D721Med (cell line): ENCODE measurements at regions not wholly inside any gene's neighbourhood (a gene's known extent, or its start where the extent isn't known, plus 50 kb on each side); places are given as distances from the start of the nearest gene placed in this dataset.
"Not testable (repeated sequence)": the region's sequence is repeated elsewhere in the genome, so short reads cannot be mapped to it uniquely, and the experiment has no call there.

Source experiments
- DNase-seq: peaks from one replicate; pipeline ENCODE4 v3.0.0; 2011; ENCODE audit warnings: low spot score; ENCODE audit not compliant: insufficient read length
- FAIRE-seq: peaks from 2 replicates; lab custom pipeline; 2011; peaks lifted over from hg19 to GRCh38; lab: Jason Lieb, UNC
- CTCF ChIP-seq: IDR thresholded peaks from 2 replicates; pipeline ENCODE4 v1.5.1; 2012; ENCODE audit warnings: mild to moderate bottlenecking, control low read depth; ENCODE audit not compliant: insufficient read depth; ENCODE audit errors: missing control alignments

GRCh38 chr3:64369390-64369789 lies 144.1 kb upstream of the PRICKLE2 start:
- no peak for FAIRE-seq
- no peak for TF ChIP-seq CTCF
- DNase-seq = no peak

GRCh38 chr3:64368257-64369020 lies 143.2 kb upstream of the PRICKLE2 start:
- DNase-seq = no peak

GRCh38 chr3:64365877-64366276 lies 140.6 kb upstream of the PRICKLE2 start:
- FAIRE-seq = no peak
- no peak for TF ChIP-seq CTCF
- no peak for DNase-seq

More at GRCh38 chr3:64368257-64369020, 143.2 kb upstream of the PRICKLE2 start:
- no peak for TF ChIP-seq CTCF
- peak; percentile 6 for FAIRE-seq

GRCh38 chr3:64363842-64364241 lies 138.6 kb upstream of the PRICKLE2 start:
- TF ChIP-seq CTCF = no peak
- DNase-seq (no peak), FAIRE-seq (no peak)

- peak; percentile 21 for FAIRE-seq
- TF ChIP-seq CTCF = no peak
Observed at GRCh38 chr3:64361962-64362735, 136.9 kb upstream of the PRICKLE2 start.

GRCh38 chr3:64361036-64361435 lies 135.8 kb upstream of the PRICKLE2 start:
- FAIRE-seq = not testable (repeated sequence)

More at GRCh38 chr3:64361962-64362735, 136.9 kb upstream of the PRICKLE2 start:
- DNase-seq = no peak

GRCh38 chr3:64360280-64360679 lies 135.0 kb upstream of the PRICKLE2 start:
- DNase-seq (no peak), FAIRE-seq (no peak)
- no peak for TF ChIP-seq CTCF

More at GRCh38 chr3:64361036-64361435, 135.8 kb upstream of the PRICKLE2 start:
- not testable (repeated sequence) for DNase-seq
